AG08395 (cell line): ENCODE measurements at regions not wholly inside any gene's neighbourhood (a gene's known extent, or its start where the extent isn't known, plus 50 kb on each side); places are given as distances from the start of the nearest gene placed in this dataset.
A peak's percentile ranks its signal among the peaks of the same experiment; 100 is the strongest.

Source experiments
- DNase-seq: peaks from one replicate; pipeline ENCODE4 v3.0.0; 2012; ENCODE audit warnings: mixed read lengths, low spot score

DNA sequence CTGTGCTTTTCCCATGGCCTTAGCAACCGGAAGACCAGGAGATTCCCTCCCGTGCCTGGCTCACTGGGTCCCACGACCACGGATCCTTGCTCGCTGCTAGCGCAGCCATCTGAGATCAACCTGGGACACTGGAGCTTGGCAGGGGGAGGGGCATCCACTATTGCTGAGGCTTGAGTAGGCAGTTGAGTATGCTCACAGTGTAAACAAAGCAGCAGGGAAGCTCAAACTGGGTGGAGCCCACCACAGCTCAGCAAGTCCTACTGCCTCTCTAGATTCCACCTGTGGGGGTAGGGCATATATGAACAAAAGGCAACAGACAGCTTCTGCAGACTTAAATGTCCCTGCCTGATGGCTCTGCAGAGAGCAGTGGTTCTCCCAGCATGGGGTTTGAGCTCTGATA lies 697.0 kb downstream of the SORCS1 start:
- no peak for DNase-seq

DNA sequence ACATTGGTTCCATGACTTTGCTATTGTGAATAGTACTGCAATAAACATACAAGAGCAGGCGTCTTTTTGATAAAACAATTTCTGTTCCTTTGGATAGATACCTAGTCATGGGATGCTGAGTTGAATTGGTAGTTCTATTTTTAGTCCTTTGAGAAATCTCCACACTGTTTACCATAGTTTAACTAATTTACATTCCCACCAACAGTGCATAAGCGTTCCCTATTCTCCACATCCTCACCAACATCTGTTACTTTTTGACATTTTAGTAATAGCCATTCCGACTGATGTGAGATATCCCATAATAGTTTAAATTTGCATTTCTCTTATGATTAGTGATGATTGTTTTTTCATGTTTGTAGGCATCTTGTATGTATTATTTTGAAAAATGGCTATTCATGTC lies 707.0 kb downstream of the SORCS1 start:
- DNase-seq, result no peak

DNA sequence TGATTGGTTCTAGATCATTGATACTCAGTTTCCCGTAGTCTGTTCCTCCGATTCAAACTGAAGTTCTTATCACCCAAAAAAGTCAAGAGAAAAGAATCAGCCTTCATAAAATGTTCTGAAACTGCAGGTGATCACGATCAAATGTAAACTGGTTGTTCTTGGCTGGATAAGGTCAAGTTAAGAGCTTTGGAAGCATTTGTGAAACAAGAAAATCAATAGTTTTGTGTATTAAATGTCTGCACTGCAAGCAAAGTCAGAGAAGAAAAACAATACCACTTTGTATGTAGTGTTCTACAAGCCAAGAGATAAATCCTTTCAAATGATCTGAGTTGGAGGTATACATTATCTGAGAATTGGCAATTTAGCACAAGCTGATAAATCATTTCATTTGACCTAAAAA lies 710.3 kb downstream of the SORCS1 start:
- DNase-seq, result no peak

DNA sequence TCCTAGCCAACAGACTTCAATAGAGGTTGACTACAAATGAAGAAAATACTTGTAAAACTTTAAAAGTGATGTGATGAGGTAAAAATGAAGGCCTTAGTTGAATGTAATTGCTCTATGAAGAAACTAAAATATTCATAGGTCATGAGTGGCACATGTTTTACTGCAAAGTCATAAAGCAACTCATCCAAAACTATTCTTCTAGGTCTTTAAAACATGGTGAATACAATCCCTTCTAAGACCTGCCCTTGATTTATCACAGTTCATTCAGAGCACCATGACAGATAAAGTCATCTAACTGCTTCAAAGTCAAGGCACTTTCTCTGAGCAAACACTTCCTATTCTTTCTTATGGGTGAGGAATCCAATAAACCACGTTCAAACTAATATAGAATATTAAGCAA lies 713.5 kb downstream of the SORCS1 start:
- DNase-seq, result no peak

DNA sequence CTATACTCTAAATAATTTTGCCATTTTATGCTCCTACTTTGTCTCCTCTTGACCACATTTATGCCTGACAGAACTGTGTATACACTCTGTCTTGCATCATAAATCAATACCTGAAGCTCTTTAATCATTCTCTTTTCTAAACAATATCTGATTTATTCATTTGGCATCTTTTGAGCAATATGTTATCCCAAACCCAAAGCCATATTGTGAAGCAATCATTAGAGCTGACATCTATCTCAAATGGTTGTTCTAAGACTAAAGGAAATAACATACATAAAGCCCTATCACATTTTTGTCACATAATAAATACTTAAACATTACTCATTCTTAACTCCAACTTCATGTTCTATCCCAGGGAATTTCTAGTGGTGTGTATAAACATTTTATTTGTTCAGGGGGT lies 717.6 kb downstream of the SORCS1 start:
- DNase-seq, result no peak

DNA sequence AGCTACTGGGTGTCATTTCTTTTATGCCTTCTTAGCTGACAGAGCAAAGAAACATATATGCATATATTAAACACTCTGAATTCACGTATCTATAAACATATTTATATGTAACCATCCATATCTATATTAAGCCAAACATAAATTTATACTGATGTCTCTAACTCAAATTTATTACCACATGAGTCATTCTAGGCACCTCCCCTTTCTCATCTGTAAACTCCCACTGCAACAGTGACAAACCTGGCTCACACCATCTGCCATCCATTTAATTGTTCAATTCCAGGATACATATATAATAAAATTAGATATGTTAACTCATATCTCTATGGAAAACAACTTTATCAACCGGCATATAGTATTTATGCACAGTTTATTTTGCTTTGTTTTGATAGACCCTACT lies 722.3 kb downstream of the SORCS1 start:
- DNase-seq, result no peak

DNA sequence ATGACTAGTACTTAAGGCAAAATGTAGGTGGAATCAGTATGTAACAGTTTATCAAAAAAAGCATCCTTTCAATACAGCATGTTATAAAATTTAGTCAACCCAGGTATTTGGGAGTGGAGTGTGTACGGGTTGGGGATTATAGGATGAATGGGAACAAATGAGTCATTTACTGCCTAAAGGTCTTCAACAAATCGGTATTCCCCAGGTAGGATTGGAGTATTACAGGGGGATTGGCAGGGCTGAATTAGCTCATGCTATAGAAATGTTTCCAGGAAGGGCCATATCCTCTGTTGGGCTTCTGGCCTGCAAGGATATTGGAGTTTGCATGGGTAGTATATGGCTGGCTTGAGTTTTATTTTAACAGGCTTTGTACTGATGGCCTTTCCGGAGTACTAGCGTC lies 723.7 kb downstream of the SORCS1 start:
- DNase-seq, result peak; percentile 3

DNA sequence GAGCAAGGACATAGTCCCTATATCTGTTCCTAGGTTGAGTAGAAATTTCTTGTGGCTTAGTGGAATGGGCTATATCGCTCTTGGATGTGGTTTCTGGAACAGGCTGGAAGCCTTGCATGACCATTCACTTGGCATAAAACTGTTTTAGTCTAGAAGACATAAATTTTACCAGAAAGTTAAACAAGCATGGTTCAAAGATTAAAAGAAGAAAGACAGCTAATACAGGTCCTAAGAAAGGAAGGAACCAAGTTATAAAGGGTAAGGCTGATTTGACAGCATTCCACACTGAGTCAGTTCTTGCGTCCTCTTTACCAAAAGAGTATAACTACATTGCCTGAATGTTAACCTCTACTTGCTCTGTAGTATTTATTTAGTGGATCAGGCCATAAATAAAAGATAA lies 724.2 kb downstream of the SORCS1 start:
- no peak for DNase-seq

DNA sequence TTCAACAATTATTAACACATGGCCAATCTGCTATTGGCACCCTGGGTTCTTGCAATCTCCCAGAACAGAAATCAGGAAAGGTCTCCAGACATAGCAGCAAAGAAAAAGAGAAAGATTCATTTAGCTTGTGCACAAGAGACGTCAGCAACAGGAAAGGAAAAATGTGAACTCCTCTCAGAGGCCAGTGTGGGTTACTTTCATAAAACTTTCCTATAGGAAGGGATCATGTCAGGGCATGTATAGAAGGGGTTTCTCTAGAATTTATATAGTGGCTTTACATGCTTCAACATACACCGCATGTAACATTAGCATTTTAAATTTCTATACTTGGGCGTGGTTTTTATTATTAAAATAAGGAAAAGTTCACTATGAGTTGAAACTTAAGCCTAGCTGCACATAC lies 725.1 kb downstream of the SORCS1 start:
- no peak for DNase-seq

DNA sequence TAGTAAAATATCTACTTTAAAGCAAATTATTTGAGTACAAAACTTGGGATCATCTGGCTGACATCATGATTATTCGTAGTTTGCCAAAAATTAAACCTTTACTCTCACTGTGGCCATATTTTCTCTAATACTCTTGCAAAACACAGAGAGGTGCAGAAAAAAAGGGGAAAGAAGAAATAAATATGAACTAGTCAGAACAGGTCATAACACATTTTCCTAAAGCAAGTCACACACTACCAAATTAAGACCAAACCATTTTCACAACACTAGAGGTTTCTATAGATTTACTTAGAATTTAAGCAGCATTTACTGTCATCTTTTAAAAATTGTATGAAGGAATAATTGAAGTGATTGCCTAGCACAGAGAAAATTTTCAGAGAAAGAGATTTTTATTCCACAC lies 726.1 kb downstream of the SORCS1 start:
- DNase-seq, result no peak

DNA sequence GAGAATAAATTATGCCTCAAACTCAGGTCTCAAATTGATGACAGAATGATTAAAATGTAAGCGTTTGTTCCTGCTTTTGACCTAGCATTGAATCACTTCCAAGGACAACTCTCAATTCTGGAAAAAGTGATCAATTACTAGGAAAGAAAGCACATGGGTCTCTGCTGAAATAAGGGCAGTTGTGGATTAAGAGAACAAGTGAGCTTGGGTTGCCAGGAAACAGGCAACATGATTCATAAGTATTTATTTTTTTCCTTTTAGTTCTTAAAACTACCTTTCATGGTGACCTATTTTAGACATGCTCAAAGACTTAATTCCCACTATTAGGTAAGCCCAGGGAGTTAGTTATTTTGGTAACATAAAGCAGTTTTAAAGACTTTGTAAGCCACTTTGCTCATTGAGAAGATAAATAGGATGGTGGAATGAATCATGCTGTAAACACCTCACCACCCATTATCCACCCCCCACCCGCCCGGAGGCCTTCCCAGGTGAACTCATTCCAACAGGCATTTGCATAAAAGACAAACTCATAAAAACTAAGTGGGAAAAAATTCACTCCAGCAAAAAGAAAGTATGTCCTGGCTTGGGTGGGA lies 728.3 kb downstream of the SORCS1 start:
- no peak for DNase-seq

DNA sequence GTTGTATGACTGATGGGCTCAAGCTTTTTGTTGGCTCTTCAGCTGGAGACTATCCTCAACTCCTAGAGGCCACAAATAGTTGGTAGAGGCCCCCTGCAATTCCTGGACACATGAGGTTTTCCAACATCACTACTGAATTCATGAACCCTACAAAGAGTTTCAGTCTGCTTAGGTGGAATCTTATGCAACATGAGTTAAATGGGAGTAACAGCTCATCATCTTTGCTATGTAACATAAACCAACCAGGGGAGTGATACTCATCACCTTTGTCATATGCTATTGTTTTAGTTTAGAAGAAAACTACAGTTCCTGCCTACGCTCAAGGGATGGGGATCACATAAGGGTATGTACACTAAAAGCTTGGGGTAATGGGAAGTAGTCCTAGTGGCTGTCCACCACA lies 729.4 kb downstream of the SORCS1 start:
- DNase-seq, result no peak

DNA sequence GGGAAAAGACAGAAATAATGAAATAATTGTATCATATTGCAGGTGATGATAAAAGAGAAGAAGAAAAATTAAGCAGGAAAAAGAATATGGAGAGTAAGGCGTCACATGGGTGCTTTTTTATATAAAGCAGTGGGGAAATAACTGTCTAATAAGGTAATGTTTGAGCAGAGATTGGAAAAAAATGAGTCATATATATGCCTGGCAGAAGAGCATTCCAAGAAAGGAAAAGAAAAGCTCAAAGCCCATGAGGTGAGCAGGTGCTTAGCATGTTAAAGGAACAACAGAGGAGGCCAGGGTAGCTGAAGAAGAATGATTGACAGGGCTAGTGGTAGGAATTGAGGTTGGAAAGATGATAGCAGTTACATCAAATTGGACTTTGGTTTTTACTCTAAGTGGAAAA lies 739.5 kb downstream of the SORCS1 start:
- DNase-seq, result no peak

DNA sequence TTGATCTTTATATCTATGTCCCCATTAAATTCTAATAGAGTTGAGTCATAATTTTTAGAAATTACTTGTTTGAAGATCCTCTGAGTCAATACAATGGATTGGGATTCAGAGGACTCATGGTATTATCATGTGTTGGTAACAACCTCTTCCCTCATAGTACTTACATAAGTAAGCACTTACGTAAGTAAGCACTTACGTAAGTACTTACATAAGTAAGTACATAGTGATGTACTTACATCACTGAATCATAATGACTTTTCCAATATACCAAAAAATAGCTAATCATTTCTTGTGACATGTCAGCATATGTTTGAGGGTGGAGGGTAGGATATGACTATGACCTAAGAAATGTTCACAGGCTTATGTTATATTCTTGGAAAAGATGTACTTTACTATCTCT lies 740.5 kb downstream of the SORCS1 start:
- peak; percentile 35 for DNase-seq

DNA sequence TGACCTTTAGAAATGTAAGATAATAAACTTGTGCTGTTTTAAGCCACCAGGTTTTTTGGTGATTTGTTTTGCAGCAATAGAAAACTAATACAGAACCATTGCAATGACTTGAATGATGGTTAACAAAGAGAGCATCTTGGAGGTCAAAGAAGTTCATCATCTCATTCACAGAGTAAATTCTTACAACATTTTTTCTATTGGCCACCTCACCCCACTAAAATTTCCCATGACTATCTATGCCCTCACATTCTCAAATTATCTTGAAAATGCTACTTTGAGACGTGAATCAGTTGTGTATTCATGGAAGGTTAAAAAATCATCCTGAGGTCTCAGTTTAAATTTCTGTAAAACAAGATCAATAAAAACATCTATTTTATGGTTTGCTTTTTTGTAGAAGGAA lies 754.2 kb downstream of the SORCS1 start:
- DNase-seq, result no peak

DNA sequence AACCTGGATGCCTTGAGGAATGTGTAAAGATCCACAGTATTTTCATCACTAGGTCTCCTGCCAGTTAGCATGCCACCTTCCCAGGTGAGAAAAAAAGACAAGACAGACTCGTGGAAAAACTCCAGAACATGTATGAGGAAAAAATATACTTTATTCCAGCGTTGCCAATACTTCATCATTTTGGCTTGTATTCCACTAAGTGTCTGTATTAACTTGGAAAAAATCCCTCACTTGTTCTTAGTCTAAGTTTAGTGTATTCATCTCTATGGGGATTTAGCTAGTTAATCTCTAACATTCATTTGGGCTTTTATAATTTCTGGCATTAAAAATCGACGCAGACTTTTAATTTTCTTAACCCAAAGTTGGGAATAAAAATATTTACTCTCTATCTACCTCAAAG lies 759.4 kb downstream of the SORCS1 start:
- no peak for DNase-seq

DNA sequence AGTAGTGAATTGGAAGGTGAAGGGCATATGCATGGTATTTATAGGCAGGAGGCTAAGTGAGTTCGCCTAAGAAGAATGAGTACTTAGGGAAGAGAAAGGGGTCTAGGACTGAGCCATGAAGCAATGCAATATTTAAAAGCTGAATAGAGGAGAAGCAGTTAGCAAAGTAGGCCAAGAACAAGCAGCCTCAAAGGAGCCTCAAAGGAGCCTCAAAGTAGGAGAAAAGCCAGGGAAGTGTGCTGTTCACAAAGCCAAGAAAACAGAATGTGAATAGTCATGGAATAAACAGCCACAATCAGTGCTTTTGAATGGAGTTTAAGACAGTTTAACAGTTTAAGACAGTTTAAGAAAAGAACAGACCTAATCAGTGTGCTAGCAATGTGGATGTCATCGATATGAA lies 762.0 kb downstream of the SORCS1 start:
- no peak for DNase-seq

DNA sequence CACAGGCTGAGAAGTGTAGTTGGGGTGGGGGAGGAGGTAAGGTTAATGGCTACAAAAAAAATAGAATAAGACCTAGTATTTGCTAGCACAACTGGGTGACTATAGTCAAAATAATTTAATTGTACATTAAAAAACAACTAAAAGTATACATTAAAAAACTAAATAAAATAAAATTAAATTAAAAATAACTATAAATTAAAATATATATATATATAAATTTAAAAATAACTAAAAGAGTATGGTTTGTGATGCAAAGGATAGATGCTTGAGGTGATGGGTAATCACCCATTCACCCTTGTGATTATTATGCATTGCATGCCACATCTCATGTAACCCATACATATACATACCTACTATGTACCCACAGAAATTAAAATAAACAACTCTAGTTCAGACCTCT lies 762.5 kb downstream of the SORCS1 start:
- DNase-seq, result no peak

DNA sequence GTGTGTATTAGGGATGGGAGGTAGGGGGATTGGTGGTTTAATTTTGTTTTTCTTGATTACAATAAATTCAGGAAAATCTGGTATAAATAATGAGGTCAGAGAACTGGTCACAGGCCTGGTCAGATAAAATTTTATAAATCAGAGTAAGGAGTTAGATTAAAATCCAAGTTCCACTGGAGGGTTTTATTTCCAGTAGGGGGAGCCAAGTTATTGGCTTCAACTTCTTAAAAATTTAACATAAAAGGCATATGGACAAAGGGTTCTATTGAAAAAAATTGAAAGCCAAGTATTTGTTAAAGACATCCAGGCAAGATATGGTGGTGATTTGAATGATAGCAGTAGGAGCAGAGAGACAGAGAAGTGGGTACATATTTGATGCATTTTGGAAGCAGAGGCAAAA lies 763.3 kb downstream of the SORCS1 start:
- no peak for DNase-seq

DNA sequence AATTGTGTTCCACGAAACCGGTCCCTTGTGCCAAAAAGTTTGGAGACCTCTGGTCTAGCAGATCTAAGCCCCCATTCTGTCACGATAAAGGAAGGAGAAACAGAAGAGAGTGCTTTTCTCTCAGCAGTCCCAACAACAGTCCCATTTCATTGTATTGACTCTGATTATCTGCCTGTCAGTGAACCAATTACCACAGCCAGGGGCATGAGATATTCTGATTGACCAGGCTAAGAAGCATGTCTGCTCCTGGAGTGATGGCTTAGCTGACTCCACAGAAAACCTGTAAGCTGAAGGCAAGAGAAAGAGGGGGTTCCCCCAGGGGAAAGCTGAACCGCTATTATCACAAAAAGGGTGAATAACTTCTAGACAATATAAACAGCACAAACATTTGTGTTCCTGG lies 765.4 kb downstream of the SORCS1 start:
- DNase-seq, result no peak

DNA sequence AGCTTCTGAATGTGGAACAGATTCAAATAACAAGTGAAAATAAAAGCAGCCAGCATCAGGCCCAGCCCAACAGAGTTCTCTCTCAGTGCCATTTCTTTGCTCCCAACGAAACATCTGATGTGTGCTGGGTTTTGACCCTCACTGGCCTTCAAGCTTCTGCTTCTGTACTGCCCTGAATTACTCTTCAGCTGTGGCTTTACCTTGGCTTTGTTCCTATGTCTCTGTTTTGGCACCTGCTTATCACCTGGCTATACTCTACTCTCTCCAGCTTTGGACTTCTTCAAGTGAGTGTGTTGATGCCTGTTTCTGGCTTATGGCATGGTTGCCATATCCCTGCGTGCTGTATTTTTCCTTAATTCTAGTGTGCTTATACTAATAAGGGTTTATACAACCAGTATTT lies 768.3 kb downstream of the SORCS1 start:
- no peak for DNase-seq

DNA sequence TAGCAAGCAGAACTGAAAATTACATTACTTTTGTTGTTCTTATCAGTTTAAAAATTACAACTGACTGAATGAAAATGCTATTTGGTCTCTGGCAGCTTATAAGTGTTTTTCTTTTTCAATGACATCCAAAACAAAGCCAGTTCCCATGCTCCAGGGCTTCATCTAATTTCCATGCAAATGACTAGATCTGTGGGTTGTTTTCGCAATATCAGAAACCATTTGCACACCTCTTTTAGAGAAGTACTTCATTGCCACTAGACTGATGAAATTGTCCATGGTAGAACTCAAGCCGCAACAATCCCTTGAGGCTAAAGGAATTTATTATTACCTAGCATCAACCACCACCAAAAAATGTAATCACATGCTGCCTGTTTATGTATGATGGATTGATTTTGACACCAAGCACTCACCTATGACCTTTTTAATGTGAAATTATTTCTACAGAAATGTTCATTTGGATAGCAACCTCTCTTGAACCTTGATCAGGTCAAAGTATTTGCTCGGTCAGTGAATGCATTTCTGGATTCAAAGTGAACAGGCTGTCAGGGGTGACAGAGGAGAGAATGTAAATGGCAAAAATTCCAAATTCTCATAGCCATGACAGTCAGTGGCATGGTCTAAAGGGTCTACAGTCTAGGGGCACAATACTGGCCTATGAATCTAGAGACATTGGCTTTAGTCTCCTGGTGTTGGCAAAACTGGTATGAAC lies 769.3 kb downstream of the SORCS1 start:
- no peak for DNase-seq

DNA sequence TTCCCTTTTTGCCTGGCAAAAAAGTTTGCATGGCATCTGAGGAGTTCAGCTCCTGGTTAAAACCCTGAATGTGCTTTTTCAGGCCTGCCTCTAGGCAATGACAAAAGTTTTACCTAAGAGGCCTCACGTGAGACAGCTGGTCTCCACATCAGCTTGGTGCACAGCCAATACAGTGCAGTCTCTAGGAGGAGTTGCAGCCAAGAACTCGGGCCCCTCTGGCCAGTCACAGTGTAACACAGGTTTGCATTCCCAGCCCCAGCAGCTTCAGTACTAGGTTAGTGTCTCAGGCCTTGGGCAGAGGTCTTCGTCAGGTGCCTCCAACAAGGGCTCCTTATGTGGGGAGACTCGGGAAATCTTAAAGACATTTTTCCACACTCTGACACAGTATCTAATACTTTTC lies 771.7 kb downstream of the SORCS1 start:
- DNase-seq, result no peak

DNA sequence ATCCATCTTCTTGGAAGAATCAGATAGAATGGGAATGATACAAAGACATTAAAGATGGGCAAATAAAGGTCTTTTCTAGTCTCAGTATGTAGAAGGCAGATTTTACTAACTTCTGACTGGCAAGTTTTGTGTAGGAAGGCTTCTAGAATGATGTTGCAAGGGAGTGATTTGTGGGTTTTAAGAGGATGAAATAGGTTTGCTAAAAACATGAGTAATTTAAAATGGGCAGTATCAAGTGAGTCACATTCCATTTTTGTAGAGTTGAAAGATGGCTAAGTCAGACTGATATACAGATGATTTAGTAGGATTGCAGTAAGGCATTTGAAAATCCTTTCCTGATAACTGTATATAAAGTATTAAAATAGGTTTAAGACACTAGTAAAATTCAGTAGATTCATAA lies 777.4 kb downstream of the SORCS1 start:
- no peak for DNase-seq
